T-helper 1 cell treated with Interleukin-12 subunit alpha and Interleukin-12 subunit beta and Interleukin-4 antibody, amounts not matched to agents 30 μg/mL and 1 μg/mL, for 36 hours (primary cell): ENCODE measurements at regions not wholly inside any gene's neighbourhood (a gene's known extent, or its start where the extent isn't known, plus 50 kb on each side); places are given as distances from the start of the nearest gene placed in this dataset.

ENCODE experiments used
- H3K27ac Mint-ChIP-seq: one replicate; pipeline ENCODE4 v1.8.0; 2021; ENCODE audit warnings: mild to moderate bottlenecking, mixed read lengths
- H3K27me3 Mint-ChIP-seq: one replicate; pipeline ENCODE4 v1.8.0; 2021; ENCODE audit warnings: low read depth, mixed read lengths
- H3K36me3 Mint-ChIP-seq: one replicate; pipeline ENCODE4 v1.8.0; 2021; ENCODE audit warnings: low read depth, mixed read lengths
- H3K4me1 Mint-ChIP-seq: one replicate; pipeline ENCODE4 v1.8.0; 2021; ENCODE audit warnings: low read depth, mixed read lengths
- H3K4me3 Mint-ChIP-seq: one replicate; pipeline ENCODE4 v1.8.0; 2021; ENCODE audit warnings: mild to moderate bottlenecking, moderate library complexity, mixed read lengths
- H3K9me3 Mint-ChIP-seq: one replicate; pipeline ENCODE4 v1.8.0; 2021; ENCODE audit warnings: mixed read lengths

DNA sequence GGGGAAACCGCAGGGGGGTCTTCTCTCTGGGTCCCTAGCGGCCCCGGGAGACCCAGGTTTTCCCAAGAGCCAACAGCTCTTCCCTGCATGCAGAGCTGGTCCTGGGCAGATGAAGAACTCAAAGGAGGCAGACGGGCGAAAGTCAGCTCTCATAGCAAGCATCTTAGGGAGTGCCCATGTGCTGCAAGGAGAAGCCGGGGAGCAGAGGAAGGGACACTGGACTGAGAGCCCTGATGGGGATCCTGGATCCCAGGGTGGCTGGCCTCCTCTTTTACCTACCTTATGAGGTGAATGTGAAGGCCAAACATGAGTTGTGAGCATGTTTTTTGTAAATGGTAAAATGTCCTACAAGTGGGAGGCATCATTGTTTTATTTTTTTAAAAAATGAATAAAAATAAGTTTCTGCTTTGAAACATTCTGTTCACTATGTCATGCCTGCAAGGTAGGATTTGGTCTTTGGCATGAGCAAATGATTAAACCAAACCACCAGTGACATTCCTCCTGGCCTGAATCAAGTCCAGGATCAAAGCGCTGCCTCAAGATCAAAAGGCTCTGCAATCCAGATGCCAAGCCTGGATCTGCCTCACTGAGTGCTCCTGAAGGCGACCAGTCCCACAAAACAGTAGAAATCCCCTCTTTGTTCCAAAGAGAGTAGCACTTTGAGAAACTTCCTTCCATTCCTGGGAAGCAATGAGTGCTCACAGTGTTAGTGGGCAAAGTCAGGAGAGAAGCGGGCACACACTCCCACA is 92.2 kb upstream of the SERP2 start:
- H3K9me3 Mint-ChIP-seq = peaks cover 12% of the 10 kb centered on the region
- H3K27me3 Mint-ChIP-seq = peaks cover 40% of the 10 kb centered on the region
- peaks cover 15% of the 10 kb centered on the region for H3K4me1 Mint-ChIP-seq
- H3K4me3 Mint-ChIP-seq = no peak overlapping the region
- peaks cover 6% of the 10 kb centered on the region for H3K36me3 Mint-ChIP-seq
- no peak overlapping the region for H3K27ac Mint-ChIP-seq

- Mint-ChIP-seq H3K9me3 (peaks cover 4% of the 10 kb centered on the region), H3K4me3 (no peak overlapping the region), H3K4me1 (peaks cover 4% of the 10 kb centered on the region), H3K27me3 (peaks cover 54% of the 10 kb centered on the region), H3K27ac (no peak overlapping the region), H3K36me3 (no peaks in the 10 kb centered on the region)
Observed at GRCh38 chr13:44283600-44283999, 90.0 kb upstream of the SERP2 start.

DNA sequence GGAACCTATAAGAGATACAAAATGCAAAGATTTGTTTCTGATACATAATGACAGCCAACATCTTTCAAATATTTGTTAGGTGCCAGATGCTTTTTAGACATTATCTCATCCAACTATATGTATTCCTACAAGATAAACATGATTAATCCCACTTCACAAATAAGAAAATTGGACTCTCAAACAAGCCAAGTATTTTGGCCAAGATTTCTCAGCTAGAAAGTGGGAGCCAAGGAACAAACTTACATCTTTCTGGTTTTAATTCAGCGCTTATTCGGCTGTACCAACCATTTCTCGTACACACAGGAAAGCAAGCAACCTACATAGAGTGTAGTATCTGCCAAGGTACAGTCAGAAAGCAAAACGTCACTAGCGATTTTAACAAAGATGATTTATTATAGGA is 85.7 kb upstream of the SERP2 start:
- Mint-ChIP-seq H3K27ac (no peak overlapping the region), H3K4me3 (no peak overlapping the region), H3K4me1 (peaks cover 6% of the 10 kb centered on the region), H3K36me3 (no peaks in the 10 kb centered on the region), H3K27me3 (peaks cover 50% of the 10 kb centered on the region), H3K9me3 (peaks cover 11% of the 10 kb centered on the region)

- H3K36me3 Mint-ChIP-seq = peaks cover 7% of the 10 kb centered on the region
- peaks cover 10% of the 10 kb centered on the region for H3K9me3 Mint-ChIP-seq
- no peak overlapping the region for H3K27ac Mint-ChIP-seq
- H3K4me1 Mint-ChIP-seq = peaks cover 27% of the 10 kb centered on the region
- no peak overlapping the region for H3K4me3 Mint-ChIP-seq
- peaks cover 13% of the 10 kb centered on the region for H3K27me3 Mint-ChIP-seq
Observed at GRCh38 chr13:44292545-44292944, 81.1 kb upstream of the SERP2 start.

DNA sequence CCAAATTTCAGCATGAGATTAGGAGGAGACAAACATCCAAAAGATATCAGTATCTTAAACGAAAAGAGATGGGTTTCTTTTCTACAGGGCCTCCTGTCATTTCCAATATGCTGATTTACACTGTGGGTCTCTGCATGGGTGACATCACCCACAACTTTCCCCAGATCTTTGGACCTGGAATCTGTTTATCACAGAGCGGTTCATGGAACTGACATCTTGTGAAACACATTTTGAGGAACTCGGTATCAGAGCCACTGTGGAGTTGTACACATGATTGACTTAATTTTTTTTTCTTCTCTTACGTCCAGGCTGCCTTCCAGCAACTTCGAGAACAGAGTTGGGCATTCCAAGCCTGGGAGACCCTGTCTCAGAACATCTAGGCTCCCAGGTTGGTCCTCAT is 80.2 kb upstream of the SERP2 start:
- peaks cover 6% of the 10 kb centered on the region for H3K27me3 Mint-ChIP-seq
- peaks cover 10% of the 10 kb centered on the region for H3K9me3 Mint-ChIP-seq
- H3K4me3 Mint-ChIP-seq = no peak overlapping the region
- H3K36me3 Mint-ChIP-seq = peaks cover 7% of the 10 kb centered on the region
- peak overlapping the region; percentile 78 for H3K27ac Mint-ChIP-seq
- peaks cover 27% of the 10 kb centered on the region for H3K4me1 Mint-ChIP-seq

DNA sequence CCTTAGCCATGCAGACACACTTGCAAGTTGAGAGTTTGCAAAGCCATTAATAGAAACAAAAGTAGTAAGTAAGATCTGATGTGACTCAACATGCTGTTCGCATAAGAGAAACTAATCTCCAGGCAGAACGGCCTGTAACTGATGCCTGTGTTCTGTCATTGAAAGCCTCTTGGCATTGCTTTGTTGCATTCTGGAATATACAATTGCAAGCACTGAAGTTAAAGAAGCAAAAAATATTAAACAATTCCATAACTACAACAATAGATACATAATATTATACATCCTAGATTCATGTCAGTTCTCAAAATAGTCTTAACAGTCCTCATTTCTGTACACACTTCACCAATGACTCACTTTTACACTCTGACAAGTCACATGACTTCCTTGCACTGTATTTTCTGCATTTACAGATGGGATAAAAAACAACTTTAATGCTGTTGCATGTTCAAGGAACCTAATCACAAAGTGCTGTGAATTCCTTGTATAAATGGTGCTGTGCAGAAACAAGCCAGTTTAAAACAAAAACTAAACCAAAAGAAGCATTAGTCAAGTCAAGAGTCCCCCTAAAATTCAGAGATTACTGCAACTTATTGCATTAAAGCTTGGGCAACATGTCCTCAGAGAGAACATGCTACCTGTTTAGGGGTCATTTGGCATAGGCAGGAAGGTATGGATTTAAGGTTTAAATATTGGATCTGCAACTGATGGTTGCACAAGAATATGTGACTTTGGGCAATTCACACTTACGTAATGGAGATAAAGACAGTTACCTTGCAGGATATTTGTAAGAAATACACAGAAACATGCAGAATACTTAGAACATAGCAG is 79.5 kb upstream of the SERP2 start:
- H3K36me3 Mint-ChIP-seq = peaks cover 8% of the 10 kb centered on the region
- H3K9me3 Mint-ChIP-seq = peaks cover 10% of the 10 kb centered on the region
- peaks cover 27% of the 10 kb centered on the region for H3K4me1 Mint-ChIP-seq
- peaks cover 6% of the 10 kb centered on the region for H3K27me3 Mint-ChIP-seq
- no peak overlapping the region for H3K4me3 Mint-ChIP-seq
- peak overlapping the region; percentile 78 for H3K27ac Mint-ChIP-seq

DNA sequence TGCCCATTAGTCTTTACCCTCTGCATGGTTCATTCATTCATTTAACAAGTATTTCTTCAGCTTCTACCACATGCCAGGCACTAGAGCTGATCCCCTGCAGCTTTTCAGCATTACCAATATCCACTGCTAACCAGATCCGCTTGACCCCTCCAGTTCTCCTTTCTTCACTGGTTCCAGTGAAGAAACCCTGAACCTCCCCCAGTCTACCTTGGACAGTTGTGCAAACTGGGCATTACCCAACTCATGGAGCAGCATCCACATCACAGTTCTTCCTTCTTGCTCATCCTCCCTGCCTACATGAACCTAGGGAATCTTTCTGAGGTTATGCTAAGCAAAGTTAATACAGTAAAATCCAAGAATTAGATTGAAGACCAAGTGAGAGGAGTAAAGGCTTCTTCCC is 78.7 kb upstream of the SERP2 start:
- Mint-ChIP-seq H3K4me1 (peaks cover 27% of the 10 kb centered on the region), H3K36me3 (peaks cover 10% of the 10 kb centered on the region), H3K27me3 (peaks cover 3% of the 10 kb centered on the region), H3K27ac (no peak overlapping the region), H3K4me3 (no peak overlapping the region), H3K9me3 (peaks cover 10% of the 10 kb centered on the region)

DNA sequence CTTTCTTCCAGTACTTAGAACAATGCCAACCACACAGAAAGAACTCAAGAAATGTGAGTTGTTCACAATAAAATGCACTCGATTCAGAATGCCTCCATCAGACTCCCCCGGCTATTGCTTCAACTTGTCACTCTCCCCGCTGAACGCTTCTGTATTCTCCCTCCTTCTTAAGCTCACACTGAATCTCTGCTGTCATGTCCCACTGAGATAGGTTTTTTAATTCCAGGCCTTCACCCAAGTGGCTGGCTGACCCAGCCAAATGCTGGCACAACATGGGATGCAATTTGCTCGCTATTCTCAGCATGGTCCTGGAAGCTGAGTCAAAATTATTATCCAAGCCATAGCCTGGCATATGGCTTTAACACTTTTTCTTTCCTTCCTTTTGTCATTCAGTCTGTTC is 76.8 kb upstream of the SERP2 start:
- H3K4me3 Mint-ChIP-seq = no peak overlapping the region
- H3K27ac Mint-ChIP-seq = no peak overlapping the region
- H3K36me3 Mint-ChIP-seq = peaks cover 14% of the 10 kb centered on the region
- H3K27me3 Mint-ChIP-seq = no peaks in the 10 kb centered on the region
- peaks cover 42% of the 10 kb centered on the region for H3K4me1 Mint-ChIP-seq
- peaks cover 9% of the 10 kb centered on the region for H3K9me3 Mint-ChIP-seq

DNA sequence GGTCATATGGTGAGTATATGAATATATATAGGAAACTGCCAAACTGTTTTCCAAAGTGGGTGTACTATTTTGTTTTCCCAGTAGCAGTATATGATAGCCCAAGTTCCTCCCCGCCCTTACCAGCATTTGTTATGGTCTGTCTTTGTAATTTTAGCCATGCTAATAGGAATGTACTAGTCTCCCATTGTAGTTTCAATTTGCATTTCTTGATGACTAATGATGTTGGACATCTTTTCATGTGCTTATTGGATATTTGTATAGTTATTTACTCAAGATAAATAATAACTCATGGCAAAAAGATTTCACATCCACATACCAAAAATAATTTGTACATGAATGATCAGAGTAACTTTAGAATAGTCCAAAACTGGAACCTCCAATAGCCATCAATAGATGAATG is 75.3 kb upstream of the SERP2 start:
- peaks cover 14% of the 10 kb centered on the region for H3K36me3 Mint-ChIP-seq
- peaks cover 8% of the 10 kb centered on the region for H3K9me3 Mint-ChIP-seq
- H3K27me3 Mint-ChIP-seq = no peaks in the 10 kb centered on the region
- H3K4me3 Mint-ChIP-seq = no peak overlapping the region
- peaks cover 37% of the 10 kb centered on the region for H3K4me1 Mint-ChIP-seq
- H3K27ac Mint-ChIP-seq = no peak overlapping the region

DNA sequence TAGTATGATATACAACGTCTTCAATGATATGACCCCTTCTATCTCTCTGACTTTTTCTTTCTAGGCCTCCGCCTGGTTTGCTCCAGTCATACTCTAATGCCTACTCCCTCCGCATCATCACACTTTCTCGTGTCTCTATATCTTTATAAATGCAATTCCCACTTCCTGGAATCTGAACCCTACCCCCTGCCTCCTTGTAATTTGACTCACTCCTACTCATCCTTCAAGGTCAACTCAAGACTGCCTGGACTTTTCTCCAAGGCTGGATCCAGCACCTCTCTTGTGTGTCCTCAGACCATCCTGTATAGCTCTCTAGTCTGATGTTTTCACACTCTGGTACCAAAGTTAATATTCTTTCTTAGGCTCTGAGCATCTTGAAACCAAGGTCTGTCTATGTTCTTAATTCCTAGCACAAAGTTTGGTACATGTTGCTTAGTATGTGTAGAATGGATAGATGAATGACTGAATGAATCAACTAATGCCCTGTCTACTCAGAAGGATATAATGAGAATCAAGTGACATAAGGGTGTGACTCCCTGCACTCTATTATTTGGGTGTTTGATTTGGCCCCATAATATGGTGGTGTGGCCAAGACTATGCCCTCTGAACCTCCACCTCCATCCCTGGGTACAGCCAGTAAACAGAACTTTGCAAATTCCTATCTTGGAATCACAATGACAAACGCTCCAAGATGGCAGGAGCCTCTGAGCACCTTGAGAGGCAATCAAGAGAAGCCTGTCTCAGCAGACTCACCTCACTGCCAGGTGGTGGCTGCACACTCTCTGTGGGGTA is 74.3 kb upstream of the SERP2 start:
- Mint-ChIP-seq H3K36me3 (peaks cover 9% of the 10 kb centered on the region), H3K4me1 (peaks cover 32% of the 10 kb centered on the region), H3K4me3 (no peak overlapping the region), H3K9me3 (peaks cover 8% of the 10 kb centered on the region), H3K27ac (no peak overlapping the region), H3K27me3 (no peaks in the 10 kb centered on the region)

DNA sequence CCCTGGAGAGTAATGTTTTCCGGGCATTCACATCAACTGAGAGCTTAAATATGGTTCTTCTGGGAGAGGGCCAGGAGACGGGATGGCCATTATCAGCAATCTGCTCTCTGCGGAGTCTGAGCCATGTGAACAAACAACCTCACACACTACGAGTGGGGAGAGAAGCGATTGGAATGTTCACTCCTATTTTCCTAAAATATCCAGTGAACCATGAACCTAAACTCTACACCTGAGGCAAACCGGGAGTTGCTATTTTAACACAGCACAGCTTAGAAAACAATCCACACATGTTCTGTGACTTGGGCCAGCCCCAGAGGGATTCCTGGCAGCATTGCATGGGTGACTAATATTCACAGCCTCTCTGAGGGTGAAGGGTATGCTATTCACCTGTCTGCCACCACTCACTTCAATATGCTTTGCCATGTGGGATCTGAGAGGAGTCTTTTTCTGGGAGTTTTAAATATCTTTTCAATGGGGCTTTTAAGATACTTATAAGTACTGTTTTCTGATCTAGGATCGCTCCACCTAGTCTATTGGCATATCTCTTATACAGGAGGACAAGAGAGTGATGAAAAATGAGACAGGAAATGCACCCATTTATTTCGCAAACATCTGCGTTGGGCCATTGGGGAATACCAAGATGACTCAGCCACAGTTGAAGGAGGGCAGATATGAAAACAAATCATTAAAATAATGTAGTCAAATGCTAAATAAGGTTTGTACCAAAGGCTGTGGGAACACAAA is 72.6 kb upstream of the SERP2 start:
- Mint-ChIP-seq H3K4me1 (peaks cover 38% of the 10 kb centered on the region), H3K4me3 (peak overlapping the region; percentile 48), H3K27me3 (no peaks in the 10 kb centered on the region), H3K36me3 (peaks cover 7% of the 10 kb centered on the region), H3K9me3 (peaks cover 4% of the 10 kb centered on the region), H3K27ac (peak overlapping the region; percentile 81)

- Mint-ChIP-seq H3K36me3 (peaks cover 7% of the 10 kb centered on the region), H3K27ac (peak overlapping the region; percentile 81), H3K27me3 (no peaks in the 10 kb centered on the region), H3K4me3 (peak overlapping the region; percentile 48), H3K9me3 (peaks cover 4% of the 10 kb centered on the region), H3K4me1 (peaks cover 40% of the 10 kb centered on the region)
Observed at GRCh38 chr13:44301639-44302015, 72.0 kb upstream of the SERP2 start.

- Mint-ChIP-seq H3K4me3 (no peak overlapping the region), H3K9me3 (peaks cover 4% of the 10 kb centered on the region), H3K27me3 (peaks cover 5% of the 10 kb centered on the region), H3K27ac (no peak overlapping the region), H3K4me1 (peaks cover 44% of the 10 kb centered on the region), H3K36me3 (peaks cover 8% of the 10 kb centered on the region)
Observed at GRCh38 chr13:44302233-44302632, 71.4 kb upstream of the SERP2 start.

DNA sequence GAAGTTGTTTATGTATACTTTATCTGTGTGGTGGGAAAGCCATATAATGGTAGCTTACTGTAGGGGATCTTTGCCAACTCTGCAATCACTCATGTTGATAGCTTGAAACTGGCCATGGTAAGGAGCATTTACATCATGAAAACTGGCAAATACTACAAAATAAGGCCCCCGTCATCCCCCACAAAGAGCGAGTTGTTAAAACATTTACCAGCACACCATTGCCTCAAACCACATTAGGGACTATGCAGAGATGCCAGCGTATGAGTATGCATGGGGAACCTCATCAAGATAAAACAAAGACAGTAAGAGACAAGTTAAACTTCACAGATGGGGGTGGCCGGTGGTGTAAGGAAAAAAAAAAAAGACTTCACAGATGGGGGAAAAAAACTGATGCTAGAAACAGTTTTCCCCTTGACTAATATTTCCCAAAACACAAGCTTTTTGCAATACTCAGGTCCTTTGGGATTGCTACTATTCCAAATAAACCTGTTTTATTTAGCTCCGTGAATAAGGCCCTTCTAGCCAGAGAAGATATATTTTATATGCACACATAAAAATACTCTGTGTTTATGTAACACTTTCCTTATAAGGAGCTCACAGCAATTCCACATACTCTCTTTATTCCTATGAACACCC is 70.6 kb upstream of the SERP2 start:
- no peak overlapping the region for H3K4me3 Mint-ChIP-seq

More for the DNA sequence above, 70.6 kb upstream of the SERP2 start:
- H3K36me3 Mint-ChIP-seq = peaks cover 8% of the 10 kb centered on the region
- H3K27ac Mint-ChIP-seq = no peak overlapping the region
- H3K4me1 Mint-ChIP-seq = peaks cover 47% of the 10 kb centered on the region
- peaks cover 4% of the 10 kb centered on the region for H3K9me3 Mint-ChIP-seq
- H3K27me3 Mint-ChIP-seq = peaks cover 5% of the 10 kb centered on the region
